NCI-H2029 (cell line): ENCODE measurements at regions not wholly inside any gene's neighbourhood (a gene's known extent, or its start where the extent isn't known, plus 50 kb on each side); places are given as distances from the start of the nearest gene placed in this dataset.
A peak's percentile ranks its signal among the peaks of the same experiment; 100 is the strongest.
"Not testable (repeated sequence)": the region's sequence is repeated elsewhere in the genome, so short reads cannot be mapped to it uniquely, and the experiment has no call there.

Experiments used
- DNase-seq: peaks from one replicate; lab custom pipeline; 2025; lab: John Stamatoyannopoulos, UW

GRCh38 chr13:65155861-65156260 is 2074.3 kb downstream of the PCDH9 start:
- DNase-seq: no peak

- no peak for DNase-seq
Measured at GRCh38 chr13:65154661-65155447, 2075.3 kb downstream of the PCDH9 start.

GRCh38 chr13:65149687-65150086 is 2080.4 kb downstream of the PCDH9 start:
- DNase-seq: no peak

GRCh38 chr13:65143920-65144319 is 2086.2 kb downstream of the PCDH9 start:
- DNase-seq: no peak

- DNase-seq: no peak
Measured at GRCh38 chr13:65133094-65133493, 2097.0 kb downstream of the PCDH9 start.

- DNase-seq: no peak
Measured at GRCh38 chr13:65125236-65125635, 2104.9 kb downstream of the PCDH9 start.

- no peak for DNase-seq
Measured at GRCh38 chr13:65112531-65112941, 2117.6 kb downstream of the PCDH9 start.

GRCh38 chr13:65112123-65112522 is 2118.0 kb downstream of the PCDH9 start:
- DNase-seq: no peak

- no peak for DNase-seq
Measured at GRCh38 chr13:65111223-65111622, 2118.9 kb downstream of the PCDH9 start.

- DNase-seq: not testable (repeated sequence)
Measured at GRCh38 chr13:65104436-65104835, 2125.7 kb downstream of the PCDH9 start.

- no peak for DNase-seq
Measured at GRCh38 chr13:65103351-65103750, 2126.8 kb downstream of the PCDH9 start.

GRCh38 chr13:65095161-65096082 is 2134.7 kb downstream of the PCDH9 start:
- no peak for DNase-seq

GRCh38 chr13:65093357-65093756 is 2136.8 kb downstream of the PCDH9 start:
- DNase-seq: no peak

- DNase-seq: no peak
Measured at GRCh38 chr13:65091031-65091430, 2139.1 kb downstream of the PCDH9 start.

- no peak for DNase-seq
Measured at GRCh38 chr13:65090186-65090585, 2139.9 kb downstream of the PCDH9 start.

- no peak for DNase-seq
Measured at GRCh38 chr13:65088906-65089305, 2141.2 kb downstream of the PCDH9 start.

GRCh38 chr13:65085977-65086376 is 2144.2 kb downstream of the PCDH9 start:
- no peak for DNase-seq

GRCh38 chr13:65074248-65074647 is 2155.9 kb downstream of the PCDH9 start:
- no peak for DNase-seq

GRCh38 chr13:65064967-65065366 is 2165.2 kb downstream of the PCDH9 start:
- no peak for DNase-seq

- DNase-seq: peak; percentile 10
Measured at GRCh38 chr13:65063753-65064152, 2166.4 kb downstream of the PCDH9 start.

- DNase-seq: no peak
Measured at GRCh38 chr13:65057986-65058385, 2172.2 kb downstream of the PCDH9 start.

- no peak for DNase-seq
Measured at GRCh38 chr13:65054277-65054676, 2175.9 kb downstream of the PCDH9 start.

- no peak for DNase-seq
Measured at GRCh38 chr13:65036999-65037398, 2193.1 kb downstream of the PCDH9 start.
